H9 (cell line): ENCODE measurements at regions not wholly inside any gene's neighbourhood (a gene's known extent, or its start where the extent isn't known, plus 50 kb on each side); places are given as distances from the start of the nearest gene placed in this dataset.

Experiments used
- DNase-seq: peaks from one replicate; pipeline ENCODE4 v3.0.0-alpha.2; 2017
- H2AFZ ChIP-seq: one replicate; pipeline ENCODE4 v1.6.1; 2013; ENCODE audit warnings: mild to moderate bottlenecking, low read length, control low read depth, moderate library complexity
- H2AK5ac ChIP-seq: 2 replicates; pipeline ENCODE4 v1.6.1; 2013; ENCODE audit warnings: low read length, control low read depth, mixed read lengths; ENCODE audit not compliant: insufficient read length
- H2BK120ac ChIP-seq: one replicate; pipeline ENCODE4 v1.6.1; 2013; ENCODE audit warnings: low read depth, mild to moderate bottlenecking, low read length, control low read depth, inconsistent platforms; ENCODE audit not compliant: poor library complexity, severe bottlenecking
- H2BK12ac ChIP-seq: 2 replicates; pipeline ENCODE4 v1.6.1; 2013; ENCODE audit warnings: low read length, control low read depth, mixed read lengths, low read depth; ENCODE audit not compliant: insufficient read length
- H2BK15ac ChIP-seq: 2 replicates; pipeline ENCODE4 v1.6.1; 2013; ENCODE audit warnings: low read depth, low read length, control low read depth
- H2BK20ac ChIP-seq: one replicate; pipeline ENCODE4 v1.6.1; 2013; ENCODE audit warnings: low read depth, mild to moderate bottlenecking, low read length, control low read depth, inconsistent platforms; ENCODE audit not compliant: poor library complexity, severe bottlenecking
- H2BK5ac ChIP-seq: 2 replicates; pipeline ENCODE4 v1.6.1; 2013; ENCODE audit warnings: low read length, control low read depth, mixed read lengths; ENCODE audit not compliant: insufficient read length
- H3K14ac ChIP-seq: 2 replicates; pipeline ENCODE4 v1.6.1; 2013; ENCODE audit warnings: low read length, control low read depth; ENCODE audit not compliant: insufficient read depth
- H3K18ac ChIP-seq: 2 replicates; pipeline ENCODE4 v1.6.1; 2013; ENCODE audit warnings: low read depth, mild to moderate bottlenecking, mixed read lengths, low read length, control low read depth; ENCODE audit not compliant: insufficient read length
- H3K23ac ChIP-seq: 2 replicates; pipeline ENCODE4 v1.6.1; 2013; ENCODE audit warnings: low read length, control low read depth, mixed read lengths, low read depth; ENCODE audit not compliant: insufficient read length
- H3K23me2 ChIP-seq: 2 replicates; pipeline ENCODE4 v1.6.1; 2013; ENCODE audit warnings: low read depth, mild to moderate bottlenecking, mixed read lengths, low read length, control low read depth; ENCODE audit not compliant: insufficient read length, poor library complexity, severe bottlenecking
- H3K27ac ChIP-seq: 2 replicates; pipeline ENCODE4 v1.5.1; 2013; ENCODE audit warnings: low read length, control low read depth, mixed read lengths, low read depth; ENCODE audit not compliant: insufficient read length
- H3K27me3 ChIP-seq: 2 replicates; pipeline ENCODE4 v1.6.1; 2013; ENCODE audit warnings: low read length, control low read depth, inconsistent platforms; ENCODE audit not compliant: insufficient read depth
- H3K4ac ChIP-seq: 2 replicates; pipeline ENCODE4 v1.6.1; 2013; ENCODE audit warnings: low read depth, mild to moderate bottlenecking, control low read depth, inconsistent platforms, low read length, moderate library complexity
- H3K4me1 ChIP-seq: 2 replicates; pipeline ENCODE4 v1.6.1; 2013; ENCODE audit warnings: low read length, control low read depth, inconsistent platforms; ENCODE audit not compliant: insufficient read depth
- H3K4me2 ChIP-seq: 2 replicates; pipeline ENCODE4 v1.6.1; 2013; ENCODE audit warnings: low read length, control low read depth, mixed read lengths; ENCODE audit not compliant: insufficient read length, insufficient read depth
- H3K56ac ChIP-seq: 2 replicates; pipeline ENCODE4 v1.6.1; 2013; ENCODE audit warnings: low read depth, mild to moderate bottlenecking, mixed read lengths, low read length, control low read depth; ENCODE audit not compliant: insufficient read length
- H3K79me1 ChIP-seq: 2 replicates; pipeline ENCODE4 v1.6.1; 2013; ENCODE audit warnings: low read depth, mild to moderate bottlenecking, moderate library complexity, low read length, control low read depth, inconsistent platforms; ENCODE audit not compliant: insufficient read depth, poor library complexity, severe bottlenecking
- H3K79me2 ChIP-seq: 2 replicates; pipeline ENCODE4 v1.6.1; 2013; ENCODE audit warnings: low read length, control low read depth, inconsistent platforms; ENCODE audit not compliant: insufficient read depth
- H3K9ac ChIP-seq: 2 replicates; pipeline ENCODE4 v1.6.1; 2013; ENCODE audit warnings: low read length, control low read depth, mixed read lengths; ENCODE audit not compliant: insufficient read length; ENCODE audit errors: extremely low read depth
- H3K9me3 ChIP-seq: one replicate; pipeline ENCODE4 v1.6.1; 2013; ENCODE audit warnings: low read depth, low read length, inconsistent platforms; ENCODE audit not compliant: control insufficient read depth
- H3T11ph ChIP-seq: one replicate; pipeline ENCODE4 v1.6.1; 2013; ENCODE audit warnings: mild to moderate bottlenecking, low read length, control low read depth, inconsistent platforms
- H4K20me1 ChIP-seq: one replicate; pipeline ENCODE4 v1.6.1; 2013; ENCODE audit not compliant: control insufficient read depth, insufficient read length, insufficient read depth
- H4K5ac ChIP-seq: 2 replicates; pipeline ENCODE4 v1.6.1; 2013; ENCODE audit warnings: low read depth, mild to moderate bottlenecking, mixed read lengths, low read length, control low read depth; ENCODE audit not compliant: insufficient read length
- H4K8ac ChIP-seq: replicated peaks from 2 replicates; pipeline ENCODE4 v1.6.1; 2013; ENCODE audit warnings: low read length, control low read depth, mixed read lengths, low read depth; ENCODE audit not compliant: insufficient read length
- H4K91ac ChIP-seq: 2 replicates; pipeline ENCODE4 v1.6.1; 2013; ENCODE audit warnings: low read depth, mild to moderate bottlenecking, moderate library complexity, mixed read lengths, low read length, control low read depth; ENCODE audit not compliant: insufficient read length
- H3K27ac Mint-ChIP-seq, 3 experiments: 2 replicates in 2 of 3; 3 replicates in 1 of 3; pipeline ENCODE4 v1.8.0; 2020 to 2021; ENCODE audit warnings: mixed read lengths in 3 of 3, mild to moderate bottlenecking in 1 of 3, moderate library complexity in 1 of 3
- H3K27me3 Mint-ChIP-seq: 2 replicates; pipeline ENCODE4 v1.8.0; 2021; ENCODE audit warnings: low read depth, mild to moderate bottlenecking, moderate library complexity, mixed read lengths
- H3K36me3 Mint-ChIP-seq, 3 experiments: 2 replicates in 2 of 3; 3 replicates in 1 of 3; pipeline ENCODE4 v1.8.0; 2020 to 2021; ENCODE audit warnings: low read depth in 3 of 3, mixed read lengths in 3 of 3; ENCODE audit not compliant: insufficient read depth in 1 of 3
- H3K4me1 Mint-ChIP-seq, 2 experiments: 2 replicates each; pipeline ENCODE4 v1.8.0; 2020; ENCODE audit warnings: mixed read lengths in 2 of 2
- H3K4me3 Mint-ChIP-seq, 2 experiments: 2 replicates in 1 of 2; 3 replicates in 1 of 2; pipeline ENCODE4 v1.8.0; 2020 to 2021; ENCODE audit warnings: mild to moderate bottlenecking in 2 of 2, mixed read lengths in 2 of 2, moderate library complexity in 1 of 2
- H3K9me3 Mint-ChIP-seq, 2 experiments: 2 replicates in 1 of 2; 3 replicates in 1 of 2; pipeline ENCODE4 v1.8.0; 2020; ENCODE audit warnings: mild to moderate bottlenecking in 2 of 2, mixed read lengths in 2 of 2, moderate library complexity in 1 of 2
- WGBS: extraction: QIAGEN DNeasy Blood & Tissue Kit; methylation state at CpG from one replicate; pipeline ENCODE4 v1.1.7; 2013; ENCODE audit warnings: missing lambda C conversion rate, low lambda C conversion rate, mixed read lengths; ENCODE audit not compliant: insufficient read length; ENCODE audit errors: extremely low coverage; 5-methylcytosine and 5-hydroxymethylcytosine counted together
- TF ChIP-seq, protein P1 (sequence below): fragments of 200-600 bp; sonication (generic); conservative IDR thresholded peaks from 3 replicates; pipeline ENCODE4 v1.8.0; 2021; ENCODE audit warnings: antibody characterized with exemption, mild to moderate bottlenecking

DNA sequence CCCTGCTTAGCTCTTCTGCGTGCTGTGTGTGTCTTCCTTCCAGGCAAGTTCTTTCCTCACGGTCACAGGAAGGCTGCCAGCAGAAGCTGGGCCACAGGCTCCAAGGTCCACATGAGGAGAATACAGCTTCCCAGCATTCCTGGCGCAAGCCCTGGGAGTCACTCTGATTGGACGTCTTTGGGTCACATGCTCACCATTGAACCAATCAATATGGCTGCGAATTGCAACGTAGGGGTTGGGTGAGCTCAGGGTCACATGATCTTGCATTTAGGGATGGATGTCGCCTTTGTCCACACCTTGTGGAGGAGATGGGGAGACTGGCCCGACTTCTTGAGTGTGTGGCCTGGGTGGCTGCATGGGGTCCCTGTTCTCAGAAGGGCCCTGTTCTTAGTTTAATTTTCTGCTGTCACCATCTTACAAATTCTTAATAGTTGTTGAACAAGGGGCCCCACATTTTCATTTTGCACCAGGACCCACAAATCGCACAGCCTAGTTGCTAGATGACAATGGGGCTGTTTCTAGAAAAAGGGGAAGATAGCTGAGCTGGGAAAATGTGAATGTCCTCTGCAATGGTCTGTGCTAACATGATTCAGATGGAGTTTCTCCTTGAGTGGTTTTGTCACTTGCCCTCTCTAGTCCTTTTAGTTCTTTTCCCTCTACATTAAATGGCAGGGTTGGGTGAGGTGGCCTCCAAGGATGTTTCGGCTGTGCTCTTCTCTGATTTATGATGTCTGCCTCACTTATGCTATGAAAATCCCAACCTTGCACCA, 149.6 kb downstream of the CDH26 start:
- H3K27me3 ChIP-seq, result peaks cover 14% of the 10 kb centered on the region
- H3K56ac ChIP-seq, result no peak overlapping the region
- H4K5ac ChIP-seq, result no peak overlapping the region
- Mint-ChIP-seq H3K27ac (no peak overlapping the region), H3K4me3 (no peak overlapping the region), H3K9me3 (peaks cover 0 to 3% of the 10 kb centered on the region in 2 experiments; a peak in 2 of 5 replicates), H3K4me1 (peaks cover 15 to 20% of the 10 kb centered on the region in 2 experiments), H3K27me3 (peaks cover 90% of the 10 kb centered on the region), H3K36me3 (no peaks in the 10 kb centered on the region; a peak in 1 of 7 replicates)
- no peaks in the 10 kb centered on the region for H4K20me1 ChIP-seq
- H3K27ac ChIP-seq, result no peak overlapping the region
- H3K23ac ChIP-seq, result no peak overlapping the region
- H2BK120ac ChIP-seq, result no peak overlapping the region
- no peak overlapping the region for H4K91ac ChIP-seq
- no peak overlapping the region for H2AFZ ChIP-seq
- no peak overlapping the region for H3K9ac ChIP-seq
- no peaks in the 10 kb centered on the region for H3K79me2 ChIP-seq
- no peaks in the 10 kb centered on the region for H3K79me1 ChIP-seq
- no peak overlapping the region for H2BK5ac ChIP-seq
- no peak for DNase-seq
- no peak overlapping the region for H3K14ac ChIP-seq
- H3T11ph ChIP-seq, result no peak overlapping the region
- no peak overlapping the region for H2AK5ac ChIP-seq
- H2BK15ac ChIP-seq, result no peak overlapping the region
- no peak overlapping the region for H3K4ac ChIP-seq
- H3K18ac ChIP-seq, result no peak overlapping the region
- no peak overlapping the region for H2BK20ac ChIP-seq
- no CpG with 5 or more reads among the region's 10 CpGs for WGBS
- no peak overlapping the region for H4K8ac ChIP-seq
- no peak overlapping the region for H2BK12ac ChIP-seq
- no peaks in the 10 kb centered on the region for H3K9me3 ChIP-seq
- H3K4me2 ChIP-seq, result no peak overlapping the region
- H3K4me1 ChIP-seq, result no peaks in the 10 kb centered on the region; the same call in 1 of the 2 replicates
- no peaks in the 10 kb centered on the region for H3K23me2 ChIP-seq
- TF ChIP-seq, protein P1, sequence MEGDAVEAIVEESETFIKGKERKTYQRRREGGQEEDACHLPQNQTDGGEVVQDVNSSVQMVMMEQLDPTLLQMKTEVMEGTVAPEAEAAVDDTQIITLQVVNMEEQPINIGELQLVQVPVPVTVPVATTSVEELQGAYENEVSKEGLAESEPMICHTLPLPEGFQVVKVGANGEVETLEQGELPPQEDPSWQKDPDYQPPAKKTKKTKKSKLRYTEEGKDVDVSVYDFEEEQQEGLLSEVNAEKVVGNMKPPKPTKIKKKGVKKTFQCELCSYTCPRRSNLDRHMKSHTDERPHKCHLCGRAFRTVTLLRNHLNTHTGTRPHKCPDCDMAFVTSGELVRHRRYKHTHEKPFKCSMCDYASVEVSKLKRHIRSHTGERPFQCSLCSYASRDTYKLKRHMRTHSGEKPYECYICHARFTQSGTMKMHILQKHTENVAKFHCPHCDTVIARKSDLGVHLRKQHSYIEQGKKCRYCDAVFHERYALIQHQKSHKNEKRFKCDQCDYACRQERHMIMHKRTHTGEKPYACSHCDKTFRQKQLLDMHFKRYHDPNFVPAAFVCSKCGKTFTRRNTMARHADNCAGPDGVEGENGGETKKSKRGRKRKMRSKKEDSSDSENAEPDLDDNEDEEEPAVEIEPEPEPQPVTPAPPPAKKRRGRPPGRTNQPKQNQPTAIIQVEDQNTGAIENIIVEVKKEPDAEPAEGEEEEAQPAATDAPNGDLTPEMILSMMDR, result no peak
